Gastroesophageal sphincter (tissue), 4 donors: ENCODE measurements at regions not wholly inside any gene's neighbourhood (a gene's known extent, or its start where the extent isn't known, plus 50 kb on each side); places are given as distances from the start of the nearest gene placed in this dataset.

Experiments
- ATAC-seq: fragments of 150-250 bp; one replicate; pipeline ENCODE4 v1.9.1; 2016; ENCODE audit warnings: mild to moderate bottlenecking, moderate library complexity
- H3K27ac ChIP-seq, 4 donors: fragments of 200-600 bp; sonication (generic) in 3 of 4; 1 replicate in 3 of 4; 2 replicates in 1 of 4; pipeline ENCODE4 v1.5.1; 2016 to 2019
- H3K27me3 ChIP-seq: fragments of 200-600 bp; sonication (generic); one replicate; pipeline ENCODE4 v1.5.1; 2019
- H3K36me3 ChIP-seq, 2 donors: fragments of 200-600 bp; sonication (generic); one replicate each; pipeline ENCODE4 v1.5.1; 2019; ENCODE audit warnings: control low read depth in 1 of 2
- H3K4me1 ChIP-seq, 3 donors: fragments of 200-600 bp; sonication (generic); 1 replicate in 2 of 3; 2 replicates in 1 of 3; pipeline ENCODE4 v1.5.1; 2016 to 2019; ENCODE audit warnings: control low read depth in 2 of 3
- H3K4me3 ChIP-seq, 2 donors: fragments of 200-600 bp; sonication (generic); one replicate each; pipeline ENCODE4 v1.5.1; 2019; ENCODE audit warnings: mild to moderate bottlenecking in 1 of 2, moderate library complexity in 1 of 2
- H3K9me3 ChIP-seq, 3 donors: fragments of 200-600 bp; sonication (generic); one replicate each; pipeline ENCODE4 v1.5.1; 2017 to 2019; ENCODE audit warnings: control low read depth in 2 of 3
- CTCF ChIP-seq, 4 experiments: fragments of 200-600 bp in 2 of 4; fragments of 450-650 bp in 2 of 4; sonication (generic) in 1 of 4; IDR thresholded peaks; one replicate each; pipeline ENCODE4 v1.5.1; 2017 to 2019; ENCODE audit warnings: antibody characterized with exemption in 4 of 4, mild to moderate bottlenecking in 2 of 4, moderate library complexity in 2 of 4
- EP300 ChIP-seq: sonication (generic); formaldehyde crosslinking; IDR thresholded peaks from one replicate; pipeline ENCODE4 v1.6.1; 2017; ENCODE audit warnings: antibody characterized with exemption, mild to moderate bottlenecking
- POLR2A ChIP-seq, 2 donors: fragments of 450-650 bp; IDR thresholded peaks; one replicate each; pipeline ENCODE4 v1.6.1; 2017; ENCODE audit warnings: antibody characterized with exemption in 2 of 2, mild to moderate bottlenecking in 2 of 2, moderate library complexity in 1 of 2
- POLR2AphosphoS5 ChIP-seq: sonication (generic); formaldehyde crosslinking; IDR thresholded peaks from one replicate; pipeline ENCODE4 v1.6.1; 2017; ENCODE audit warnings: antibody characterized with exemption
- WGBS, 2 donors: methylation state at CpG; one replicate each; pipeline ENCODE4 v1.1.5; 2018; ENCODE audit warnings: low coverage in 1 of 2; 5-methylcytosine and 5-hydroxymethylcytosine counted together

DNA sequence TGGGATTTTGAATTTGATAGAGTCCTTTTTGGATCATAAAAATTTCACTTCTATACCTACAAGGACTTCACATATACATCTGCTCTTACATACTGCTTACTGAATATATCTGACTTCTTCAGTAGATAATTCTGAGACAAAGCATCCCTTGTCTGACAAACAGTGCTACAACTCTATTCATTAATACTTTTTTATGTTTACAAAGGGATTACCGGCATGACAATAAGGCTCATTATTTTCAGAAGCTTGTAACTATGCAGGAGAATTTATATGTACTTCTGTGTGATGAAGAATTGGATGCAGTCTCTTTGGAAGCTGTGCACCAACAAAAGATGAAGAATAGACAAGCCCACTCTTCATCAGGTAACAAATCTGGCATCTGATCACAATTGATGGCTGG lies 1070.3 kb downstream of the STIM2 start:
- Histone ChIP-seq H3K4me3 (no peak overlapping the region), H3K27ac (no peak overlapping the region), H3K4me1 (no peaks in the 10 kb centered on the region), H3K9me3 (no peaks in the 10 kb centered on the region), H3K36me3 (no peaks in the 10 kb centered on the region), H3K27me3 (no peaks in the 10 kb centered on the region)
- 80 to 88% methylated on average over 1 of the region's 1 CpG for WGBS, 2 donors
- TF ChIP-seq POLR2AphosphoS5 (no peak), POLR2A (IDR thresholded peaks at IDR 0.05) (no peak), CTCF (IDR thresholded peaks at IDR 0.05) (no peak), EP300 (no peak)
- ATAC-seq = no peak

- Histone ChIP-seq H3K4me1 (no peaks in the 10 kb centered on the region), H3K36me3 (no peaks in the 10 kb centered on the region), H3K9me3 (no peaks in the 10 kb centered on the region), H3K27me3 (no peaks in the 10 kb centered on the region), H3K27ac (no peak overlapping the region), H3K4me3 (no peak overlapping the region)
- no peak for ATAC-seq
- no peak for TF ChIP-seq POLR2A (IDR thresholded peaks at IDR 0.05)
- no peak for TF ChIP-seq EP300
- TF ChIP-seq CTCF (IDR thresholded peaks at IDR 0.05) = no peak
- TF ChIP-seq POLR2AphosphoS5 = no peak
- 53 to 100% methylated on average over 1 of the region's 1 CpG for WGBS, 2 donors
Measured at GRCh38 chr4:27931584-27931983, 1070.9 kb downstream of the STIM2 start.

DNA sequence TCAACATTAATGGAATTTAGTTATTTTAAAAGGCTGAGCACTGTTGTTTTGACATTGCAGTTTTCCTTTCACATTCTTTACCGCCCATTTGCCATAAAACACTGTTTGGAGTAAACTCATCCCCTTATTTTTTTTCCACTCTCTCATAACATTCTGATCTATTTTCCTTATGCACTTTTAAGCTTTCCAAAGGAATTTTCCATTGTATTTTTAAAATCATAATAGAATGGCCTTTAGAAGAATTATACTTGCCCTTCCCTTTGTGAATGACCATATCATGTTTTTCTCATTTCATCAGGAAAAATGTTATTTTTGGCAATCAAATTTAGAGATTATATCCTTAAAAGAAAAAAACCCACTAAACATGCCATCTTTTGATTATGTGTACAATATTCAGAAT lies 1074.2 kb downstream of the STIM2 start:
- H3K9me3 ChIP-seq = no peaks in the 10 kb centered on the region
- no peaks in the 10 kb centered on the region for H3K4me1 ChIP-seq
- H3K27me3 ChIP-seq = no peaks in the 10 kb centered on the region
- H3K36me3 ChIP-seq = no peaks in the 10 kb centered on the region
- H3K4me3 ChIP-seq = no peak overlapping the region
- 65 to 75% methylated on average over 1 of the region's 1 CpG for WGBS, 2 donors
- no peak overlapping the region for H3K27ac ChIP-seq
- no peak for TF ChIP-seq POLR2AphosphoS5
- TF ChIP-seq POLR2A (IDR thresholded peaks at IDR 0.05) = no peak
- no peak for TF ChIP-seq EP300
- TF ChIP-seq CTCF (IDR thresholded peaks at IDR 0.05) = no peak
- ATAC-seq = no peak

- 83 to 100% methylated on average over 1 of the region's 1 CpG for WGBS, 2 donors
- no peak for ATAC-seq
- TF ChIP-seq CTCF (IDR thresholded peaks at IDR 0.05) = no peak
- no peak for TF ChIP-seq EP300
- TF ChIP-seq POLR2AphosphoS5 = no peak
- TF ChIP-seq POLR2A (IDR thresholded peaks at IDR 0.05) = no peak
- Histone ChIP-seq H3K27ac (no peak overlapping the region), H3K9me3 (no peaks in the 10 kb centered on the region), H3K36me3 (no peaks in the 10 kb centered on the region), H3K27me3 (no peaks in the 10 kb centered on the region), H3K4me1 (no peaks in the 10 kb centered on the region), H3K4me3 (no peak overlapping the region)
Measured at GRCh38 chr4:27946799-27947198, 1086.2 kb downstream of the STIM2 start.

DNA sequence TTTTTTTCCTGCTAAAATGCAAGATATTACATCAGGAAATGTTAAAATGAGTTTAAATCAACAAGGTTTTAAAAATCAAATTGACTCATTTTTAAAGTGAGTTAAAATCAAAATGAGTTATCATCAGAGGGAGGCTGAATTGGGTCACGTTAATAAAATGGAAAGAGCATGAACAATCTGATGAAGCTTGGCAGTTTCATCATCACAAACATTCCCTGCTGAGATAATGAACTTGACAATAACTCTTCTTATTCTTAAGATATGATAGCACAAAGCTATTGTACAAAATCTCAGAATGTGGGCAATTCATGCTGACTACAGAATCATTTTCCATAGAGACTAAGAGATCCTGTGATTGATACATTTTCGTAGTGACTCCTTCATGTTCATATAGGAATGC lies 1086.7 kb downstream of the STIM2 start:
- TF ChIP-seq CTCF (IDR thresholded peaks at IDR 0.05) (no peak), POLR2AphosphoS5 (no peak), POLR2A (IDR thresholded peaks at IDR 0.05) (no peak), EP300 (no peak)
- WGBS, 2 donors = 68 to 74% methylated on average over 2 of the region's 2 CpGs
- H3K27me3 ChIP-seq = no peaks in the 10 kb centered on the region
- no peak overlapping the region for H3K27ac ChIP-seq
- no peaks in the 10 kb centered on the region for H3K9me3 ChIP-seq
- H3K4me1 ChIP-seq = no peaks in the 10 kb centered on the region
- H3K36me3 ChIP-seq = no peaks in the 10 kb centered on the region
- no peak overlapping the region for H3K4me3 ChIP-seq
- no peak for ATAC-seq
